HG03095 (cell line): ENCODE measurements at regions not wholly inside any gene's neighbourhood (a gene's known extent, or its start where the extent isn't known, plus 50 kb on each side); places are given as distances from the start of the nearest gene placed in this dataset.
"Not testable (repeated sequence)": the region's sequence is repeated elsewhere in the genome, so short reads cannot be mapped to it uniquely, and the experiment has no call there.

Source experiments
- ATAC-seq: cut with Tn5 transposase; IDR thresholded peaks from one replicate; pipeline ENCODE4 v1.9.1; 2021; ENCODE audit warnings: moderate library complexity; ENCODE audit not compliant: unreplicated experiment

DNA sequence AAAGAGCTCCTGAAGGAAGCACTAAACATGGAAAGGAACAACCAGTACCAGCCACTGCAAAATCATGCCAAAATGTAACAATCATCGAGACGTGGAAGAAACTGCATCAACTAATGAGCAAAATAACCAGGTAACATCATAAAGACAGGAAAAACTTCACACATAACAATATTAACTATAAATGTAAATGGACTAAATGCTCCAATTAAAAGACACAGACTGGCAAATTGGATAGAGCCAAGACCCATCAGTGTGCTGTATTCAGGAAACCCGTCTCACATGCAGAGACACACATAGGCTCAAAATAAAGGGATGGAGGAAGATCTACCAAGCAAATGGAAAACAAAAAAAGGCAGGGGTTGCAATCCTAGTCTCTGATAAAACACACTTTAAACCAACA, 83.9 kb upstream of the TSLP start:
- ATAC-seq: not testable (repeated sequence)

DNA sequence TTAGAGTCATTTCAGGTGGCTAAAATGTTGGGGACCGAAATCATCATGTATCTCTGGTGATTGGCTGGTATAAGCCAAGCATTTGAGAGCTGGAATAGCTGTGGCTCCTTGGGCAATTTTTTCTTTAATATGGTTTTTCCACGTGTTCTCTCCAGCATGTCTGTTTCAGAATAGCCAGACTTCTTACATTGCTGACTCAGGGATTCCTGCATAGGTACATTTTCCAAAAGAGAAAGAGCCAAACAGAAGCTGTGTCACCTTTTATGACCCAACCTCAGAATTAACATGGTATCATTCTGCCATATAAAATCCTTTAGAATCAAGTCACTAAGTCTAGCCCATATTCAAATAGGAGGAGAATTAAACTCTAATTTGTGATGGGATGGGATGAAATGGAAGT, 74.8 kb upstream of the TSLP start:
- ATAC-seq: no peak

DNA sequence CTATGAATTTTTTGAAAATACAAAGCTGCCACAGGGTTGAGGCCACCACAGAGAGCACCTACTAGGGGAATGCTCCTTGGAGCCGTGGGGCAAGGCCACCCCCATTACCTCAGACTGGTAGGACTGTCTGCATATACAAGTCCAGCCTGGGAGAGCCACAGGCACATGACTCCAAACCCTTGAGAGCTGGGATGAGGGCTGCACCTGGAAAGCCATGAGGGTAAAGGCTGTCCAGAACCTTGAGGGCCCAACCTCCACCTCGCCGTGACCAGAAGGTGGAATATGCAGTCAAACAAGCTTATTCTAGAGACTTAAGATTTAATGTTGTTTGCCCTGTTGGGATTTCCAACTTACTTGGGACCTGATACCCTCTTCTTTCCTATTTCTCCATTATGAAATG, 69.5 kb upstream of the TSLP start:
- no peak for ATAC-seq

DNA sequence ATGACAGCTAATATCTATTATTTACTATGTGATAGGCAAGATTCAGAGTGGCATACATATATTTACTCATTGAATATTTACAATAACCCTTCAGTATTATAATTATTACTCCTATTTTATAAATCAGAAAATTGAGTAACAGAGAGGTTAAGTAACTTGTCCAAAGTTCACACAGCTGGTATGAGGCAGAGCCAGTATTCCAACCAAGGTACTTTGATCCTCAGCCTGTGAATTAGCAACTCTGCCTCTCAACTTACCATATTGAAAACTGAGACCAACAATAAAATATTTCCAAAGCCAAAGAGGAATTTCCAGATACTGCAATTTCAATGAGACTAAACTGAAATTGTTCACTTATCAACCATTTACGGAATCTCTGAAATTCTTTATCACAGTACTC, 67.9 kb upstream of the TSLP start:
- no peak for ATAC-seq

DNA sequence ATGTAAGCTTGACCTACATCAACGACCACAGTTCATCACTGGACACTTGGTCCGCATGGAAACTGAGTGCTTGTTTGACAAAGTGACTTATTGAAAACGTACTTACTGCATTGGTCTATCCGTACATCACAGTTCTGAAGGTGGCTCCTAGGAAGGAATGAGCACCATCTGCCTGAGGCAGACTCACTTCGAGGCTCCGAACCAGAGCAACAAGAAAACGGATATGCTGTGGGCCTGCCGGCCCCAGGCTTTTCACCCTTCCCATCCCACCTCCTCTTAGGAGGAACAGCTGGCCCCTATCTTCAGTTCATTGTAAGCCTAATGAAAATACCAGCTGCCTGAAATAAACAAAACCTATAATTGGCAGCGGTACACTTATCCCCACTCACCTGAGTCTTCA, 67.2 kb upstream of the TSLP start:
- ATAC-seq: no peak

DNA sequence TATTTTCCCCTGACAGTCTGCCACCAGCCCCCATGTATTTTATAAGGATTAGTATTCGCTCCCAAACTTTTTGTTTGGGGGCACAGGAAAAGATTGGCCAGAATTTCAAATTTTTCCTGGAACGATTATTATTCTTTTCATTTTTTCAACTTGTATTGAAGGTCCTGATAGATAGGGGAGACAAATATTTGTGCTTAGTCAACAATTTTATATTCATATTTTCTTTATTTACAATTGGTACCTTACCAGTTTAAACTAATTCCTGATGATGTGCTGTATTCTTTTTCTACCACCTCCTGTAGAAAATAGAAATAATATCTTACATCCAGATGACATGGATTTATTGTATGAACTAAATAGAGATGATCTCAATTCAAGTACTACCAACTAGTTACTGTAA, 60.7 kb upstream of the TSLP start:
- no peak for ATAC-seq

DNA sequence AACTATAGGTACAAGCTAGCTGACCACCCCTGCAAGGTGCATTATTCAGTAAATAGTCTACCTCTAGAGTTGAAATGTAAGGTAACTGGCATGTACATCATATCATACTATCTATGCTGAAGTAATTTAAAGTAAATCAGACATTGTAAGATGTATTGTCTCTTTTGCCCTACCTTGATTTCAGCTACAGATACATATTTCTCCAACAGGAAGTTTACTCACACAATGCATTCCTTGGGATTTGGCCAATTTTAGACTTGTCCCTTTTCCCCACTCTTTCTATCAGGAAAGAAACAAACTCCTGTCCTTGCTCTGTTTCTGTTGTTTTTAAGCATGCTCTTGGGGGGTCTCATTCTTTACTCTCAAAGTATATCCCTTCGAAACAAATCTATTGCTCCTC, 58.5 kb upstream of the TSLP start:
- ATAC-seq: no peak

DNA sequence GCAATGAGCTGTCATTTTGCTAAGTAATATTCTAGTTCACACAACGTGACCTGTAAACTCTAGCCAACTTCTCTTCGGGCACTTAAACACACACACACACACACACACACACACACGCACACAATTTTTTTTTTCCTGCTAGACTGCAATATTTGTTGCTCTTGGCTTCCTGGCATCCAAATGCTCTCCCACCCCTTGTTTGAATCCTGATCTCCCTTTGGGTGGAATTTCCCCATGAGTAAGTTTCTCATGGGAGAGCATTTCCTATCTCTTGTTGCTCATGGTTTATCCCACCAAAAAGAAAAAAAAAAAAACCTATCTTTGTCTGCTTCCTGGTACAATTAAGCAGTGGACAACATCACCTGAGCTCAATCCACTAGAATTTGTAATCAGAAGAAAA, 54.7 kb upstream of the TSLP start:
- no peak for ATAC-seq

DNA sequence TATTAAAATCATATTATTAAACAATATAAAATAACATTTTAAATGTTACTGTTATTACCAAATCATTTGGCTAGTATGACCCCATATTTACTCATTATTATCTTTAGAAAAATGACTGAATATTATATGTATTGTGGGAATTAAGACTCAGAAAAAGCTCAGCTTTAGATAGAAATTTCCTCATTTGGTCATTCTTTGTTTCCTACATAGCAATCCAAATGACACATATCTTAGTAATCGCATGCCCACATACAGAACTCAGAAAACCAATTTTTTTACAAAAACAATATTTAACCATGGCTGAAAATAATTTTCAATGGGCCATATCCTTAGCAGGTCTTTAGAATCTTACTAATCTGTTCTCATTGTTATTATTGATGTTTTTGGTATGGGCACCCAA, 53.8 kb upstream of the TSLP start:
- no peak for ATAC-seq
